Transverse colon (tissue), 4 donors: ENCODE measurements at regions not wholly inside any gene's neighbourhood (a gene's known extent, or its start where the extent isn't known, plus 50 kb on each side); places are given as distances from the start of the nearest gene placed in this dataset.

Experiments used
- CTCF ChIP-seq, 5 experiments: fragments of 200-600 bp in 3 of 5; fragments of 450-650 bp in 2 of 5; sonication (generic) in 3 of 5; IDR thresholded peaks; 1 replicate in 2 of 5; 2 replicates in 3 of 5; pipeline ENCODE4 v1.5.1; 2016 to 2017; ENCODE audit warnings: antibody characterized with exemption in 5 of 5, inconsistent platforms in 3 of 5, mild to moderate bottlenecking in 2 of 5, moderate library complexity in 1 of 5
- EP300 ChIP-seq: sonication (generic); formaldehyde crosslinking; IDR thresholded peaks from one replicate; pipeline ENCODE4 v1.6.1; 2017; ENCODE audit warnings: antibody characterized with exemption, low read depth
- POLR2A ChIP-seq: fragments of 450-650 bp; IDR thresholded peaks from one replicate; pipeline ENCODE4 v1.6.1; 2016; ENCODE audit warnings: antibody characterized with exemption, mild to moderate bottlenecking, moderate library complexity
- POLR2AphosphoS5 ChIP-seq, 3 donors: sonication (generic); formaldehyde crosslinking; IDR thresholded peaks; one replicate each; pipeline ENCODE4 v1.6.1; 2016; ENCODE audit warnings: antibody characterized with exemption in 3 of 3

DNA sequence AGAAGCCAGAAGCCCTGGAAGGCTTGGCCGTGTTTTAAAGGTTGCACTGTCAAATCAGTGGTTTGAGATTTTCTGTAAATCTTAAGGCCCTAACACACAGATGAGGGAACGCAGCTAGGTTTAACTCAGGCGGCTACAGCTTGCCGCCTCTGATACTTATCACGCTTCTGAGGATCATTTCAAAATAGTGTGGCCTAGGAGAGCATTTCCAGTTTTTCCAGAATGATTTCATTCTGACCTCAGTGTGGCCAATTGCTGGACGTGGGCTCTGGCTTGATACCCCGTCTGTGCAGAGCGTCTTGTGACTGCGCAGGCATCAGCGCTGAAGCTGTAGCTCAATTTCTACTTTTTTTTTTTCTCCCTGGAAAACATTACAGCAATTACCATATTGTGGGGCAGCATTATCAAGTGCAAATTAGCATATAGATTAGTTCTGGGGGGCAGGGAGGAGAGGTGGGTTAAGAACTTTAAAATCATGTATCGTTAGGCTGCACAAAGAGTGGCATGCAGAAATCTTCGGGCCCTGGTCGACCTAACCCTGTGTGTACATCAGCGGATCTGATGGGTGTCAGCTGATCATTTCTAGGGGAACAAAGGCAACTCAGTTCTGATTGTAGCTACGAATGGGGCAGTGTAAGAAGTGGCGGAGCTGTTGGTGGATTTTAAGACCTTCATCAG lies 105.0 kb upstream of the EEF1E1 start:
- TF ChIP-seq CTCF (IDR thresholded peaks at IDR 0.05) (no peak), POLR2A (no peak), EP300 (no peak), POLR2AphosphoS5 (IDR thresholded peaks at IDR 0.05) (no peak)
